Astrocyte of the spinal cord (primary cell): ENCODE measurements at regions not wholly inside any gene's neighbourhood (a gene's known extent, or its start where the extent isn't known, plus 50 kb on each side); places are given as distances from the start of the nearest gene placed in this dataset.
"Not testable (repeated sequence)": the region's sequence is repeated elsewhere in the genome, so short reads cannot be mapped to it uniquely, and the experiment has no call there.

Source experiments
- DNase-seq: peaks from one replicate; pipeline ENCODE4 v3.0.0; 2011; ENCODE audit warnings: low read depth, low spot score
- H3K4me3 ChIP-seq: 2 replicates; pipeline ENCODE4 v1.5.1; 2011; ENCODE audit warnings: low read depth, mild to moderate bottlenecking, low read length, moderate library complexity
- in situ Hi-C: cut with HindIII; loops from 2 replicates; pipeline ENCODE4 v1.10.0; 2017; ENCODE audit warnings: low sequenced_read_pairs
- TF ChIP-seq, protein P1 (sequence below): IDR thresholded peaks from 2 replicates; pipeline ENCODE4 v1.5.1; 2012; ENCODE audit warnings: low read depth, mild to moderate bottlenecking, low read length, inconsistent platforms

- no peak overlapping the region for H3K4me3 ChIP-seq
- TF ChIP-seq, protein P1, sequence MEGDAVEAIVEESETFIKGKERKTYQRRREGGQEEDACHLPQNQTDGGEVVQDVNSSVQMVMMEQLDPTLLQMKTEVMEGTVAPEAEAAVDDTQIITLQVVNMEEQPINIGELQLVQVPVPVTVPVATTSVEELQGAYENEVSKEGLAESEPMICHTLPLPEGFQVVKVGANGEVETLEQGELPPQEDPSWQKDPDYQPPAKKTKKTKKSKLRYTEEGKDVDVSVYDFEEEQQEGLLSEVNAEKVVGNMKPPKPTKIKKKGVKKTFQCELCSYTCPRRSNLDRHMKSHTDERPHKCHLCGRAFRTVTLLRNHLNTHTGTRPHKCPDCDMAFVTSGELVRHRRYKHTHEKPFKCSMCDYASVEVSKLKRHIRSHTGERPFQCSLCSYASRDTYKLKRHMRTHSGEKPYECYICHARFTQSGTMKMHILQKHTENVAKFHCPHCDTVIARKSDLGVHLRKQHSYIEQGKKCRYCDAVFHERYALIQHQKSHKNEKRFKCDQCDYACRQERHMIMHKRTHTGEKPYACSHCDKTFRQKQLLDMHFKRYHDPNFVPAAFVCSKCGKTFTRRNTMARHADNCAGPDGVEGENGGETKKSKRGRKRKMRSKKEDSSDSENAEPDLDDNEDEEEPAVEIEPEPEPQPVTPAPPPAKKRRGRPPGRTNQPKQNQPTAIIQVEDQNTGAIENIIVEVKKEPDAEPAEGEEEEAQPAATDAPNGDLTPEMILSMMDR = no peak
- peak; percentile 7 for DNase-seq
- in situ Hi-C loops = no loop called here
These were observed 164.2 kb downstream of the C1D start for GRCh38 chr2:67898595-67898994.

DNA sequence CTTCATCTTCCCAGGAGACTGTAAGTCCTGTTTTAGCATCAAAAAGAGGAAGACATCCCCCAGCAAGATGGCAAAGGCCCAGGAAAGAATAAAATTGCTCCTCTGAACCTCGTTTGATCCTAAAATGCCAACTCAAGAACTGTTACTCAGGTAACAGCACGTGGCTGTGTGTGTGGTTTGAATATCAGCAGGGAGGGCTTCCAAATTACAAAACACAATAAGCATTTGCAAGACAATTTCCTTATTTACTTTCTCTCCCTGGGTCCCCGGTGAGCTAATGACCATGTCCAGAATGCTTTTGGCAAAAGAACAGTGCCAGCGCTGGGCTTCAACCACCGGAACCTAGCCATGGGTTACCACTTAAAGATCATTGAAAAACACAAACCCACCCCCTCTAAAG, 163.6 kb downstream of the C1D start:
- in situ Hi-C loops = no loop called here
- H3K4me3 ChIP-seq = no peak overlapping the region
- TF ChIP-seq, protein P1 = no peak
- peak; percentile 7 for DNase-seq

DNA sequence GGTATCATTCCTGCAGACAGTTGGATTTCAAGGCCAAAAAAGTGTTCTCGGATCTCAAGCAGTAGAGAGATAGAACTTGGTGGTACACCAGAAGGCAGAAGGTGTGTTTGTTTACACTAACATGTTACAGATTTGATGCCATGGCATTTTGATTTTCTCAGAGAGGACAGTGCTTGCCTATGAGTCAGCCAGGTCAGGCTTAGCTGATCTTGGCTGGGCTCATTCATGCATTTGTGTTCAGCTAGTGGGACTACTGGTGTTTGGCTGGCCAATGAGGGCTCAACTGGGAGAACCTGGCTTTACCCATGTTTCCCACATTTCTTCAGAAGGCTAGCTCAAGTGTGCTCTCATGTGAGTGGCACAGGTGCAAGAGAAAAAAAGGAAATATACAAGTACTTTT, 162.0 kb downstream of the C1D start:
- H3K4me3 ChIP-seq = no peak overlapping the region
- DNase-seq = no peak
- TF ChIP-seq, protein P1 = no peak
- in situ Hi-C loops = no loop called here

GRCh38 chr2:67904566-67904965, 158.2 kb downstream of the C1D start:
- TF ChIP-seq, protein P1 = no peak
- in situ Hi-C loops = no loop called here
- no peak overlapping the region for H3K4me3 ChIP-seq
- DNase-seq = no peak

DNA sequence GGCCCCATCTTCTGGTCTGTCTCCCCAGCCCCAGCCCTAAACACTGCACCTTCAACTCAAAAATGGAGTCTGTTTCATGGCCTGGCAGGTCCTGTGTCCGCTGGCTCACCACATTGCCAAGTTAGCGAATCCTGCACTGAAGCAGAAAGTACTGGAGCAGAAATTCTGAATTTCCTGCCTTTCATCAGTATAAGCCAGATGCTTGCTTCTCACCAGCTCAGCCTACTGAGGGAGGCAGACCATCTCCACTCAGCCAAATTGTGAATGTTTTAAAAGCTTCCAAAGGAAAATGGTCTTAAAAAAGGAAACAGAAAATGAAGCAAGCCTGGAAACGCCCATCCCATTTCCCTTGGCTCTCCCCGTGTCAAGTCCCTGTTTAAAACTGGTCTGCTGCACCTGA, 157.8 kb downstream of the C1D start:
- DNase-seq = no peak
- H3K4me3 ChIP-seq = no peak overlapping the region
- in situ Hi-C loops = no loop called here
- TF ChIP-seq, protein P1 = no peak

DNA sequence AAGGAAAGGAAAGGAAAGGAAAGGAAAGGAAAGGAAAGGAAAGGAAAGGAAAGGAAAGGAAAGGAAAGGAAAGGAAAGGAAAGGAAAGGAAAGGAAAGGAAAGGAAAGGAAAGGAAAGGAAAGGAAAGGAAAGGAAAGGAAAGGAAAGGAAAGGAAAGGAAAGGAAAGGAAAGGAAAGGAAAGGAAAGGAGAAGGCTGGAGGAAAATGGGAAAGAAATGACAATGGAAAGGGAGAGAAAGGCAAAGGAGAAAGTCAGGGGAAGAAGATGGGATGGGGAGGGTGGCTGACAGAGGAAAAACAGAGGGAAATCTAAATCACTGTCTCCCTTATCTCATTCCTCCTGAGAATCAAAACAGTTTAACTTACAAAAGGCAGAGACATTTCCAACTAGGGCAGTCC, 156.3 kb downstream of the C1D start:
- H3K4me3 ChIP-seq, DNase-seq, in situ Hi-C loops: not testable (repeated sequence)

GRCh38 chr2:67917332-67918054, 145.3 kb downstream of the C1D start:
- no peak overlapping the region for H3K4me3 ChIP-seq
- in situ Hi-C loops = no loop called here
- TF ChIP-seq, protein P1 = no peak
- DNase-seq = peak; percentile 85
